NT2/D1 (cell line): ENCODE measurements at regions not wholly inside any gene's neighbourhood (a gene's known extent, or its start where the extent isn't known, plus 50 kb on each side); places are given as distances from the start of the nearest gene placed in this dataset.

Source experiments
- SUZ12 ChIP-seq: IDR thresholded peaks from 2 replicates; pipeline ENCODE4 v1.6.1; 2011; ENCODE audit not compliant: insufficient read length, insufficient read depth; ENCODE audit errors: extremely low read depth
- YY1 ChIP-seq: IDR thresholded peaks from 2 replicates; pipeline ENCODE4 v1.6.1; 2011; ENCODE audit not compliant: insufficient read length, insufficient read depth
- ZNF274 ChIP-seq: IDR thresholded peaks from 2 replicates; pipeline ENCODE4 v1.6.1; 2011; ENCODE audit warnings: mild to moderate bottlenecking, low read depth, low read length

- no peak for TF ChIP-seq YY1
- no peak for TF ChIP-seq ZNF274
- TF ChIP-seq SUZ12: no peak
These were observed 143.6 kb upstream of the GRM7 start for GRCh38 chr3:6717026-6717943.
